GM23338 (cell line): ENCODE measurements at regions not wholly inside any gene's neighbourhood (a gene's known extent, or its start where the extent isn't known, plus 50 kb on each side); places are given as distances from the start of the nearest gene placed in this dataset.

Experiments used
- ATAC-seq: fragments of 200-7000 bp; cut with Tn5 transposase; 3 replicates; pipeline ENCODE4 v1.9.1; 2020
- DNase-seq: peaks from one replicate; pipeline ENCODE4 v3.0.0-alpha.2; 2015; ENCODE audit warnings: low spot score
- H2AFZ ChIP-seq: fragments of 200-600 bp; sonication (generic); 2 replicates; pipeline ENCODE4 v1.8.0; 2016; ENCODE audit warnings: antibody characterized with exemption, mild to moderate bottlenecking, moderate library complexity
- H3F3A ChIP-seq: fragments of 200-600 bp; sonication (generic); replicated peaks from 2 replicates; pipeline ENCODE4 v1.8.0; 2017; ENCODE audit warnings: antibody characterized with exemption, mixed run types, low read depth
- H3K27ac ChIP-seq: fragments of 200-600 bp; sonication (generic); 2 replicates; pipeline ENCODE4 v1.6.1; 2016; ENCODE audit warnings: low read depth
- H3K27me3 ChIP-seq: fragments of 200-600 bp; sonication (generic); 2 replicates; pipeline ENCODE4 v1.8.0; 2016; ENCODE audit warnings: mild to moderate bottlenecking, mixed run types, moderate library complexity; ENCODE audit not compliant: insufficient read depth
- H3K36me3 ChIP-seq: fragments of 200-600 bp; sonication (generic); 2 replicates; pipeline ENCODE4 v1.8.0; 2016; ENCODE audit warnings: mild to moderate bottlenecking; ENCODE audit not compliant: insufficient read depth
- H3K4me1 ChIP-seq: fragments of 200-600 bp; sonication (generic); 2 replicates; pipeline ENCODE4 v1.8.0; 2016; ENCODE audit warnings: mild to moderate bottlenecking, moderate library complexity; ENCODE audit not compliant: insufficient read depth
- H3K4me2 ChIP-seq: fragments of 200-600 bp; sonication (generic); 2 replicates; pipeline ENCODE4 v1.7.1; 2017; ENCODE audit warnings: mixed run types
- H3K4me3 ChIP-seq: fragments of 200-600 bp; sonication (generic); 2 replicates; pipeline ENCODE4 v1.6.1; 2016; ENCODE audit warnings: mixed run types
- H3K79me2 ChIP-seq: fragments of 200-600 bp; sonication (generic); replicated peaks from 2 replicates; pipeline ENCODE4 v1.8.0; 2017; ENCODE audit warnings: mild to moderate bottlenecking; ENCODE audit not compliant: insufficient read depth
- H3K9me2 ChIP-seq: fragments of 200-600 bp; sonication (generic); 2 replicates; pipeline ENCODE4 v1.8.0; 2017; ENCODE audit not compliant: insufficient read depth
- H4K20me1 ChIP-seq: fragments of 200-600 bp; sonication (generic); replicated peaks from 2 replicates; pipeline ENCODE4 v1.8.0; 2017; ENCODE audit warnings: mild to moderate bottlenecking; ENCODE audit not compliant: insufficient read depth
- H3K27ac Mint-ChIP-seq: 2 replicates; pipeline ENCODE4 v1.8.0; 2020; ENCODE audit warnings: inconsistent platforms, mild to moderate bottlenecking, moderate library complexity, mixed read lengths
- H3K27me3 Mint-ChIP-seq: 3 replicates; pipeline ENCODE4 v1.8.0; 2022; ENCODE audit warnings: low read depth, mild to moderate bottlenecking, moderate library complexity, mixed read lengths, inconsistent platforms; ENCODE audit not compliant: insufficient read depth, poor library complexity
- H3K36me3 Mint-ChIP-seq: 3 replicates; pipeline ENCODE4 v1.8.0; 2021; ENCODE audit warnings: low read depth, mild to moderate bottlenecking, inconsistent platforms, moderate library complexity, mixed read lengths
- H3K4me1 Mint-ChIP-seq: 3 replicates; pipeline ENCODE4 v1.8.0; 2020; ENCODE audit warnings: mild to moderate bottlenecking, inconsistent platforms, mixed read lengths
- H3K4me3 Mint-ChIP-seq: 3 replicates; pipeline ENCODE4 v1.8.0; 2021; ENCODE audit warnings: moderate library complexity, mild to moderate bottlenecking, inconsistent platforms, mixed read lengths
- H3K9me3 Mint-ChIP-seq: 3 replicates; pipeline ENCODE4 v1.8.0; 2020; ENCODE audit warnings: moderate library complexity, mild to moderate bottlenecking, inconsistent platforms, mixed read lengths
- TF ChIP-seq, protein P1 (sequence below): fragments of 250-450 bp; sonication (Bioruptor Pico); IDR thresholded peaks from 2 replicates; pipeline ENCODE4 v1.5.0; 2020; ENCODE audit warnings: mild to moderate bottlenecking, moderate library complexity
- TF ChIP-seq, protein P2 (sequence below), 2 experiments: fragments of 200-600 bp in 1 of 2; sonication (generic) in 1 of 2; conservative IDR thresholded peaks; 2 replicates each; pipeline versions ENCODE4 v1.5.1 to v1.6.1; 2016 to 2017; ENCODE audit warnings: antibody characterized with exemption in 2 of 2, low read depth in 2 of 2, mild to moderate bottlenecking in 2 of 2, moderate library complexity in 1 of 2
- TF ChIP-seq, protein P3 (sequence below): IDR thresholded peaks from 2 replicates; pipeline ENCODE4 v1.6.1; 2016; ENCODE audit warnings: antibody characterized with exemption

- TF ChIP-seq, protein P1, sequence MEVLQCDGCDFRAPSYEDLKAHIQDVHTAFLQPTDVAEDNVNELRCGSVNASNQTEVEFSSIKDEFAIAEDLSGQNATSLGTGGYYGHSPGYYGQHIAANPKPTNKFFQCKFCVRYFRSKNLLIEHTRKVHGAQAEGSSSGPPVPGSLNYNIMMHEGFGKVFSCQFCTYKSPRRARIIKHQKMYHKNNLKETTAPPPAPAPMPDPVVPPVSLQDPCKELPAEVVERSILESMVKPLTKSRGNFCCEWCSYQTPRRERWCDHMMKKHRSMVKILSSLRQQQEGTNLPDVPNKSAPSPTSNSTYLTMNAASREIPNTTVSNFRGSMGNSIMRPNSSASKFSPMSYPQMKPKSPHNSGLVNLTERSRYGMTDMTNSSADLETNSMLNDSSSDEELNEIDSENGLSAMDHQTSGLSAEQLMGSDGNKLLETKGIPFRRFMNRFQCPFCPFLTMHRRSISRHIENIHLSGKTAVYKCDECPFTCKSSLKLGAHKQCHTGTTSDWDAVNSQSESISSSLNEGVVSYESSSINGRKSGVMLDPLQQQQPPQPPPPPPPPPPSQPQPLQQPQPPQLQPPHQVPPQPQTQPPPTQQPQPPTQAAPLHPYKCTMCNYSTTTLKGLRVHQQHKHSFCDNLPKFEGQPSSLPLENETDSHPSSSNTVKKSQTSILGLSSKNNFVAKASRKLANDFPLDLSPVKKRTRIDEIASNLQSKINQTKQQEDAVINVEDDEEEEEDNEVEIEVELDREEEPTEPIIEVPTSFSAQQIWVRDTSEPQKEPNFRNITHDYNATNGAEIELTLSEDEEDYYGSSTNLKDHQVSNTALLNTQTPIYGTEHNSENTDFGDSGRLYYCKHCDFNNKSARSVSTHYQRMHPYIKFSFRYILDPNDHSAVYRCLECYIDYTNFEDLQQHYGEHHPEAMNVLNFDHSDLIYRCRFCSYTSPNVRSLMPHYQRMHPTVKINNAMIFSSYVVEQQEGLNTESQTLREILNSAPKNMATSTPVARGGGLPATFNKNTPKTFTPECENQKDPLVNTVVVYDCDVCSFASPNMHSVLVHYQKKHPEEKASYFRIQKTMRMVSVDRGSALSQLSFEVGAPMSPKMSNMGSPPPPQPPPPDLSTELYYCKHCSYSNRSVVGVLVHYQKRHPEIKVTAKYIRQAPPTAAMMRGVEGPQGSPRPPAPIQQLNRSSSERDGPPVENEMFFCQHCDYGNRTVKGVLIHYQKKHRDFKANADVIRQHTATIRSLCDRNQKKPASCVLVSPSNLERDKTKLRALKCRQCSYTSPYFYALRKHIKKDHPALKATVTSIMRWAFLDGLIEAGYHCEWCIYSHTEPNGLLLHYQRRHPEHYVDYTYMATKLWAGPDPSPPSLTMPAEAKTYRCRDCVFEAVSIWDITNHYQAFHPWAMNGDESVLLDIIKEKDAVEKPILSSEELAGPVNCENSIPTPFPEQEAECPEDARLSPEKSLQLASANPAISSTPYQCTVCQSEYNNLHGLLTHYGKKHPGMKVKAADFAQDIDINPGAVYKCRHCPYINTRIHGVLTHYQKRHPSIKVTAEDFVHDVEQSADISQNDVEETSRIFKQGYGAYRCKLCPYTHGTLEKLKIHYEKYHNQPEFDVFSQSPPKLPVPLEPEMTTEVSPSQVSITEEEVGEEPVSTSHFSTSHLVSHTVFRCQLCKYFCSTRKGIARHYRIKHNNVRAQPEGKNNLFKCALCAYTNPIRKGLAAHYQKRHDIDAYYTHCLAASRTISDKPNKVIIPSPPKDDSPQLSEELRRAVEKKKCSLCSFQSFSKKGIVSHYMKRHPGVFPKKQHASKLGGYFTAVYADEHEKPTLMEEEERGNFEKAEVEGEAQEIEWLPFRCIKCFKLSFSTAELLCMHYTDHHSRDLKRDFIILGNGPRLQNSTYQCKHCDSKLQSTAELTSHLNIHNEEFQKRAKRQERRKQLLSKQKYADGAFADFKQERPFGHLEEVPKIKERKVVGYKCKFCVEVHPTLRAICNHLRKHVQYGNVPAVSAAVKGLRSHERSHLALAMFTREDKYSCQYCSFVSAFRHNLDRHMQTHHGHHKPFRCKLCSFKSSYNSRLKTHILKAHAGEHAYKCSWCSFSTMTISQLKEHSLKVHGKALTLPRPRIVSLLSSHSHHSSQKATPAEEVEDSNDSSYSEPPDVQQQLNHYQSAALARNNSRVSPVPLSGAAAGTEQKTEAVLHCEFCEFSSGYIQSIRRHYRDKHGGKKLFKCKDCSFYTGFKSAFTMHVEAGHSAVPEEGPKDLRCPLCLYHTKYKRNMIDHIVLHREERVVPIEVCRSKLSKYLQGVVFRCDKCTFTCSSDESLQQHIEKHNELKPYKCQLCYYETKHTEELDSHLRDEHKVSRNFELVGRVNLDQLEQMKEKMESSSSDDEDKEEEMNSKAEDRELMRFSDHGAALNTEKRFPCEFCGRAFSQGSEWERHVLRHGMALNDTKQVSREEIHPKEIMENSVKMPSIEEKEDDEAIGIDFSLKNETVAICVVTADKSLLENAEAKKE: no peak
Observed at GRCh38 chr9:88811511-88811910, 179.8 kb upstream of the S1PR3 start (continued).

- no peak for DNase-seq
- no peaks in the 10 kb centered on the region for H3K79me2 ChIP-seq
- no peaks in the 10 kb centered on the region; the same call in 1 of the 2 replicates for H3K9me2 ChIP-seq
- peaks cover 9% of the 10 kb centered on the region; the same call in 1 of the 2 replicates for H3K4me1 ChIP-seq
- H3K27ac ChIP-seq: no peak overlapping the region
- no peaks in the 10 kb centered on the region for H3K27me3 ChIP-seq
- peak; percentile 66 for ATAC-seq
- no peaks in the 10 kb centered on the region for H4K20me1 ChIP-seq
- Mint-ChIP-seq H3K9me3 (no peaks in the 10 kb centered on the region), H3K36me3 (no peaks in the 10 kb centered on the region), H3K27ac (no peak overlapping the region), H3K4me3 (no peak overlapping the region), H3K4me1 (peaks cover 8% of the 10 kb centered on the region), H3K27me3 (peaks cover 5% of the 10 kb centered on the region)
- H3K4me2 ChIP-seq: no peak overlapping the region
- peak overlapping the region; percentile 81; the same call in 1 of the 2 replicates for H2AFZ ChIP-seq
- TF ChIP-seq, protein P2, sequence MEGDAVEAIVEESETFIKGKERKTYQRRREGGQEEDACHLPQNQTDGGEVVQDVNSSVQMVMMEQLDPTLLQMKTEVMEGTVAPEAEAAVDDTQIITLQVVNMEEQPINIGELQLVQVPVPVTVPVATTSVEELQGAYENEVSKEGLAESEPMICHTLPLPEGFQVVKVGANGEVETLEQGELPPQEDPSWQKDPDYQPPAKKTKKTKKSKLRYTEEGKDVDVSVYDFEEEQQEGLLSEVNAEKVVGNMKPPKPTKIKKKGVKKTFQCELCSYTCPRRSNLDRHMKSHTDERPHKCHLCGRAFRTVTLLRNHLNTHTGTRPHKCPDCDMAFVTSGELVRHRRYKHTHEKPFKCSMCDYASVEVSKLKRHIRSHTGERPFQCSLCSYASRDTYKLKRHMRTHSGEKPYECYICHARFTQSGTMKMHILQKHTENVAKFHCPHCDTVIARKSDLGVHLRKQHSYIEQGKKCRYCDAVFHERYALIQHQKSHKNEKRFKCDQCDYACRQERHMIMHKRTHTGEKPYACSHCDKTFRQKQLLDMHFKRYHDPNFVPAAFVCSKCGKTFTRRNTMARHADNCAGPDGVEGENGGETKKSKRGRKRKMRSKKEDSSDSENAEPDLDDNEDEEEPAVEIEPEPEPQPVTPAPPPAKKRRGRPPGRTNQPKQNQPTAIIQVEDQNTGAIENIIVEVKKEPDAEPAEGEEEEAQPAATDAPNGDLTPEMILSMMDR (conservative IDR thresholded peaks at IDR 0.05; ENCODE audit: low read depth in 2 of 2): peak; percentile 25 to 45; a peak in 3 of 4 replicates
- TF ChIP-seq, protein P3, sequence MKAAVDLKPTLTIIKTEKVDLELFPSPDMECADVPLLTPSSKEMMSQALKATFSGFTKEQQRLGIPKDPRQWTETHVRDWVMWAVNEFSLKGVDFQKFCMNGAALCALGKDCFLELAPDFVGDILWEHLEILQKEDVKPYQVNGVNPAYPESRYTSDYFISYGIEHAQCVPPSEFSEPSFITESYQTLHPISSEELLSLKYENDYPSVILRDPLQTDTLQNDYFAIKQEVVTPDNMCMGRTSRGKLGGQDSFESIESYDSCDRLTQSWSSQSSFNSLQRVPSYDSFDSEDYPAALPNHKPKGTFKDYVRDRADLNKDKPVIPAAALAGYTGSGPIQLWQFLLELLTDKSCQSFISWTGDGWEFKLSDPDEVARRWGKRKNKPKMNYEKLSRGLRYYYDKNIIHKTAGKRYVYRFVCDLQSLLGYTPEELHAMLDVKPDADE: no peak
- no peaks in the 10 kb centered on the region for H3F3A ChIP-seq
- no peak overlapping the region for H3K4me3 ChIP-seq
- H3K36me3 ChIP-seq: no peaks in the 10 kb centered on the region
Observed at GRCh38 chr9:88812938-88813637, 178.2 kb upstream of the S1PR3 start.
